Kasumi-1 (cell line): ENCODE measurements at regions not wholly inside any gene's neighbourhood (a gene's known extent, or its start where the extent isn't known, plus 50 kb on each side); places are given as distances from the start of the nearest gene placed in this dataset.
A peak's percentile ranks its signal among the peaks of the same experiment; 100 is the strongest.
"Not testable (repeated sequence)": the region's sequence is repeated elsewhere in the genome, so short reads cannot be mapped to it uniquely, and the experiment has no call there.

ENCODE experiments used
- DNase-seq, 2 experiments: peaks; one replicate each; lab custom pipeline; 2025; lab: John Stamatoyannopoulos, UW

- no peak for DNase-seq
These were observed 144.5 kb upstream of the FBXO33 start for GRCh38 chr14:39576736-39577135.

- no peak for DNase-seq
These were observed 144.0 kb upstream of the FBXO33 start for GRCh38 chr14:39576258-39576657.

- no peak for DNase-seq
These were observed 136.7 kb upstream of the FBXO33 start for GRCh38 chr14:39568809-39569538.

GRCh38 chr14:39566795-39567194, 134.6 kb upstream of the FBXO33 start:
- no peak for DNase-seq

GRCh38 chr14:39563361-39563760, 131.1 kb upstream of the FBXO33 start:
- DNase-seq: no peak

- no peak for DNase-seq
These were observed 129.9 kb upstream of the FBXO33 start for GRCh38 chr14:39562175-39562574.

GRCh38 chr14:39558525-39558924, 126.3 kb upstream of the FBXO33 start:
- DNase-seq: peak; percentile 9 to 26

- DNase-seq: no peak
These were observed 123.5 kb upstream of the FBXO33 start for GRCh38 chr14:39555749-39556148.

GRCh38 chr14:39554576-39554975, 122.3 kb upstream of the FBXO33 start:
- no peak for DNase-seq

- no peak for DNase-seq
These were observed 116.1 kb upstream of the FBXO33 start for GRCh38 chr14:39548358-39548757.

- DNase-seq: no peak
These were observed 115.6 kb upstream of the FBXO33 start for GRCh38 chr14:39547845-39548244.

- DNase-seq: no peak
These were observed 73.6 kb upstream of the FBXO33 start for GRCh38 chr14:39505812-39506211.

- DNase-seq: no peak
These were observed 68.0 kb upstream of the FBXO33 start for GRCh38 chr14:39500253-39500652.

GRCh38 chr14:39499514-39499913, 67.3 kb upstream of the FBXO33 start:
- DNase-seq: no peak

- DNase-seq: not testable (repeated sequence)
These were observed 65.4 kb upstream of the FBXO33 start for GRCh38 chr14:39497677-39498076.

GRCh38 chr14:39492267-39492666, 60.0 kb upstream of the FBXO33 start:
- no peak for DNase-seq

GRCh38 chr14:39491134-39491571, 58.9 kb upstream of the FBXO33 start:
- peak; percentile 31 to 61 for DNase-seq

- DNase-seq: no peak
These were observed 56.4 kb upstream of the FBXO33 start for GRCh38 chr14:39488600-39488999.

GRCh38 chr14:39483682-39484081, 51.4 kb upstream of the FBXO33 start:
- no peak for DNase-seq
